ENCODE measurements at regions not wholly inside any gene's neighbourhood (a gene's known extent, or its start where the extent isn't known, plus 50 kb on each side); places are given as distances from the start of the nearest gene placed in this dataset.

DNA sequence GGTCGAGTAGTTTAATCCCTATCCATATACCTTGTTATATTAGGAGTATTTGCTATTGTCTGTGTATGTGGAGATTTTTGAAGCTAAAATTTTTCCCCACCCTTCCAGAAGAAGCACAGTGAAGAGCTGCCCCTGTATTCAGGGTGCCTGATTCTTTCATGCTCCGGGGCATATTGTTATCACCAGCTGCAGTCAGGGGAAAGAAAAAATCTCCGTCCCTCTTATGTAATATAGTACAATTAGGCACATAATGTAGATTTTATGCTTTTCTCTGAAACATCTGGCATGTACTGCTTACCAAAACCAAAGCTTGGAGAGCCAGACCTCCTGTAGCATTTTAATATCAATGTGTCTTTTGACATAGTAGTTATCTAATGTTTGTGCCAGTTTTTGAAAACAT is 214.9 kb upstream of the EDNRB start:
- peaks cover 2% of the 10 kb centered on the region for H3K27me3 Mint-ChIP-seq (ENCODE audit: unreplicated experiment)
- H3K4me3 Mint-ChIP-seq (ENCODE audit: unreplicated experiment): no peak overlapping the region
- DNase-seq: no peak
- H3K36me3 Mint-ChIP-seq (ENCODE audit: unreplicated experiment): no peaks in the 10 kb centered on the region
- H3K27ac Mint-ChIP-seq (ENCODE audit: unreplicated experiment): no peak overlapping the region
- peaks cover 16% of the 10 kb centered on the region for H3K4me1 Mint-ChIP-seq (ENCODE audit: low read depth, unreplicated experiment)
- TF ChIP-seq, protein P1, sequence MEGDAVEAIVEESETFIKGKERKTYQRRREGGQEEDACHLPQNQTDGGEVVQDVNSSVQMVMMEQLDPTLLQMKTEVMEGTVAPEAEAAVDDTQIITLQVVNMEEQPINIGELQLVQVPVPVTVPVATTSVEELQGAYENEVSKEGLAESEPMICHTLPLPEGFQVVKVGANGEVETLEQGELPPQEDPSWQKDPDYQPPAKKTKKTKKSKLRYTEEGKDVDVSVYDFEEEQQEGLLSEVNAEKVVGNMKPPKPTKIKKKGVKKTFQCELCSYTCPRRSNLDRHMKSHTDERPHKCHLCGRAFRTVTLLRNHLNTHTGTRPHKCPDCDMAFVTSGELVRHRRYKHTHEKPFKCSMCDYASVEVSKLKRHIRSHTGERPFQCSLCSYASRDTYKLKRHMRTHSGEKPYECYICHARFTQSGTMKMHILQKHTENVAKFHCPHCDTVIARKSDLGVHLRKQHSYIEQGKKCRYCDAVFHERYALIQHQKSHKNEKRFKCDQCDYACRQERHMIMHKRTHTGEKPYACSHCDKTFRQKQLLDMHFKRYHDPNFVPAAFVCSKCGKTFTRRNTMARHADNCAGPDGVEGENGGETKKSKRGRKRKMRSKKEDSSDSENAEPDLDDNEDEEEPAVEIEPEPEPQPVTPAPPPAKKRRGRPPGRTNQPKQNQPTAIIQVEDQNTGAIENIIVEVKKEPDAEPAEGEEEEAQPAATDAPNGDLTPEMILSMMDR (IDR thresholded peaks at IDR 0.05; ENCODE audit: partially characterized antibody, unreplicated experiment): no peak
- no peaks in the 10 kb centered on the region for H3K9me3 Mint-ChIP-seq (ENCODE audit: unreplicated experiment)

DNA sequence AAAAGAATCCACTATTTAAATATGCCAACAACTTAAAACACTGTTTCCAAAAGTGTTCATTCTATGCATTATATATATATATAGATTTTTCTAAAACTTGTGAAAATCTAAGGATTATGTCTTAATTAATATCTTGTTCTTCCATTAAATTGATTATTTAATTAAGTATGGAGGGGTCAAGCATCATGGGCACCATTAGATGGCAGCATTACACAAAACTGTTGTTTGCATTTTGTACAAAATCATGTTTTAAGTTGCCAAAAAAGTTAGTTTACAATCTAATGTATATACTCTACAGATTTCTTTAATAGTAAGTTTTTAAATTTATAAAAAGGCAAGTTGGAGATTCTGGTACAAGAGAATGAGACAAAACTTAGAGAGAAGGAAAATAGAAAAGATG is 213.2 kb upstream of the EDNRB start:
- Mint-ChIP-seq H3K4me3 (ENCODE audit: unreplicated experiment) (no peak overlapping the region), H3K27ac (ENCODE audit: unreplicated experiment) (no peak overlapping the region), H3K27me3 (ENCODE audit: unreplicated experiment) (no peaks in the 10 kb centered on the region), H3K9me3 (ENCODE audit: unreplicated experiment) (no peaks in the 10 kb centered on the region), H3K36me3 (ENCODE audit: unreplicated experiment) (no peaks in the 10 kb centered on the region), H3K4me1 (ENCODE audit: low read depth, unreplicated experiment) (peaks cover 7% of the 10 kb centered on the region)
- TF ChIP-seq, protein P1 (IDR thresholded peaks at IDR 0.05; ENCODE audit: partially characterized antibody, unreplicated experiment): no peak
- no peak for DNase-seq

DNA sequence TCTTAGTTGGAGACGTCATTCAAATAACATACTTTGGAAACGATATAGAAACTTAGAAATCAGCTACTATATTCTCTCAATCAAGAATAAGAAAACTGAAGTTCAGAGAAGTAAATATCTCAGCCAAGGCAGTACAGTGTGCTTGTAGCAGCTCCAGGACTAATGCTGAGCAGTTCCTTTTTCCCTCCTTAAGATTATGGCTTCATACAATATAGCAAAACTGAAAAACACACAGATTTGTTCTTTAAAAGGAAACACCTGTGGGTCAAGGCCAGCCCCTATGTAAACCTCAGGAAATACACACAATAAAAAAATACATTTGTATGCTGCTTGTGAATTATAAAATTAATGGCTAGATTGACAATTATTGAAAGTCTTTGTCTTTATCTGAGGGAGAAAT is 212.7 kb upstream of the EDNRB start:
- Mint-ChIP-seq H3K4me1 (ENCODE audit: low read depth, unreplicated experiment) (peaks cover 6% of the 10 kb centered on the region), H3K27ac (ENCODE audit: unreplicated experiment) (no peak overlapping the region), H3K36me3 (ENCODE audit: unreplicated experiment) (no peaks in the 10 kb centered on the region), H3K27me3 (ENCODE audit: unreplicated experiment) (no peaks in the 10 kb centered on the region), H3K9me3 (ENCODE audit: unreplicated experiment) (no peaks in the 10 kb centered on the region), H3K4me3 (ENCODE audit: unreplicated experiment) (no peak overlapping the region)
- no peak for DNase-seq
- TF ChIP-seq, protein P1 (IDR thresholded peaks at IDR 0.05; ENCODE audit: partially characterized antibody, unreplicated experiment): no peak

DNA sequence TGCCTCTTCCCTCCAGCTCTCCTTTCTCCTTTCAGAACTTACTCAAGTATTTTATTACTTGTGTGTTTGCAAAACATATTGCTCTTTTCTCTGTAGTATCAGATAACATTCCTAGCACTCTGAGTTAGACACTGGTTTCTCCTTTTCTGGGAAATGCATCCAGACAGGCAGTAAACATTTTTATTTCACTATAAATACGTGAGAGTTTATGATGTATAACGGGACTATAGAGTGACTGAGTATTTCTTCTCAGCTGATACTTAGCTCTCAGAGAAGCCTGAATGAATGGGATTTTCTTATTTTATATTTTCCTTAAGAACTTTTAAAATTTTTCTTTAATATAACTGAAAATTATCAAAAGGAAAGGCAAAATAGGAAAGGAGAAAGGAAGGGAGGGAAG is 211.2 kb upstream of the EDNRB start:
- Mint-ChIP-seq H3K36me3 (ENCODE audit: unreplicated experiment) (no peaks in the 10 kb centered on the region), H3K4me3 (ENCODE audit: unreplicated experiment) (no peak overlapping the region), H3K4me1 (ENCODE audit: low read depth, unreplicated experiment) (peaks cover 3% of the 10 kb centered on the region), H3K27me3 (ENCODE audit: unreplicated experiment) (no peaks in the 10 kb centered on the region), H3K27ac (ENCODE audit: unreplicated experiment) (no peak overlapping the region), H3K9me3 (ENCODE audit: unreplicated experiment) (no peaks in the 10 kb centered on the region)
- TF ChIP-seq, protein P1 (IDR thresholded peaks at IDR 0.05; ENCODE audit: partially characterized antibody, unreplicated experiment): no peak
- no peak for DNase-seq

DNA sequence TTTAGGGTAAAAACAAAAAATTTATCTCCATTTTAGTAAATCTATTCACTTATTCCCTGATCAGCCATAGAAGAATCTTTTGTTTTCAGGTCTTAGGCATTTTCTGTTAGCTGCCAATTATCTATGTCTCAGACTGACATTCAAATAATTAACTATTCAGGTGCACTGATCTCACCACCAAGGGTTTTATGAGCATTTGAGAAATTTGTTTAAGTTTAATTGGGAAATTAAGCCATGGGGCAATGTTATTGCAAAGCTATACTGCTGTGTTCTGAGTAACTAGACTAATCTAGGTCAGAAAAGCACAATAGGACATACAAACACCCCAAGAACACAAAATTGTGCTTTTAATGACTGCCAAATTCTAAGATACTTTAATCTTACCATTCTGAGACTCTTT is 210.7 kb upstream of the EDNRB start:
- no peak overlapping the region for H3K4me3 Mint-ChIP-seq (ENCODE audit: unreplicated experiment)
- H3K9me3 Mint-ChIP-seq (ENCODE audit: unreplicated experiment): no peaks in the 10 kb centered on the region
- DNase-seq: no peak
- H3K27ac Mint-ChIP-seq (ENCODE audit: unreplicated experiment): no peak overlapping the region
- H3K27me3 Mint-ChIP-seq (ENCODE audit: unreplicated experiment): no peaks in the 10 kb centered on the region
- TF ChIP-seq, protein P1 (IDR thresholded peaks at IDR 0.05; ENCODE audit: partially characterized antibody, unreplicated experiment): no peak
- peaks cover 3% of the 10 kb centered on the region for H3K4me1 Mint-ChIP-seq (ENCODE audit: low read depth, unreplicated experiment)
- H3K36me3 Mint-ChIP-seq (ENCODE audit: unreplicated experiment): no peaks in the 10 kb centered on the region

Measured in glutamatergic neuron (in vitro differentiated cells).